HG03460 (cell line): ENCODE measurements at regions not wholly inside any gene's neighbourhood (a gene's known extent, or its start where the extent isn't known, plus 50 kb on each side); places are given as distances from the start of the nearest gene placed in this dataset.

Experiments
- ATAC-seq: cut with Tn5 transposase; IDR thresholded peaks from one replicate; pipeline ENCODE4 v1.9.1; 2021; ENCODE audit not compliant: unreplicated experiment

DNA sequence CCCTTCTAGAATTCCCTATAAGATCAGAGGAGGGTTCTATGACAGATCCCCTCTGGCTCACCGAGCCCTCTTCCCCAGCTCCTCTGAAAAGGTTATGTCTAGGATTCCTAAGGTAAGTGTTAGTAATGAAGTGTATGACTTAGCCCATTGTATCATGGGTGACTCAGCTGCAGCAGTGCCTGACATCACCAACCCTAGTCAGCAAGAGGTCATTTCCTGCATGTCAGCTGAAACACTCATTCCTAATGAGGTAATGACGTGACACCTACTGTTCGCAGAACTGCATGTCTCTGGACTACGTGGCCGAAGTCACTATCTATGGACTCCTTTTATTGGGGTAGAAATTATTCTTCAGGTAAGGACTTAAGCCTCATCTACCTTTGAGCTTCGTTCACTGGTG is 196.1 kb upstream of the MYT1L start:
- ATAC-seq, result no peak

DNA sequence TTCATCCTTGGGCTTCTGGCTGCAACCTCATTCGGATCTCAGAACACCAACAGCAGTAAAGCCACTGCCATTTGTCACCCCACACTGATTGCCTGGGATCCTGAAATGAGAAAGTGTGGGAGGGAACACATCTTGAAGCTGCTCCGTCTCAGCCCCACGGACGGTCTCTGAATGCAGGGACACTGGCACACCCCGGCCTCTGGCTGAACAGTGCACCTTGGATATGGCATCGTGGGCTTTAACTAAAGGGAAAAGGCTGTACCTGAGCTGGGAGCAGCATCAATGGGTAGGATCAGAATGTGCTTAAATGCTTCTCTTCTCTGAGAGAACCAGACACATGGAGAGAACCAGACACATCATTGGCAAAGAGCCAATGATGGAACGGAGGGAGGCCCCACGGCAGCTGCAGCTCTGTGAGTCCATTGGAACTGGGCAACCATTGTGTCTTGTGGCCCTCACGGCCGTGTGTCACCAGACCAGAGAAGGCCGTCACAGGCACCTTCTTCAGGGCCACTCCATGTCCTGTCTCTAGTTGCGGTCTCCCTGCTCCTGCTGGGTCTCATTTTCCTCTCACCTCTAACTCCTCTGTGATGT is 193.4 kb upstream of the MYT1L start:
- ATAC-seq, result no peak

DNA sequence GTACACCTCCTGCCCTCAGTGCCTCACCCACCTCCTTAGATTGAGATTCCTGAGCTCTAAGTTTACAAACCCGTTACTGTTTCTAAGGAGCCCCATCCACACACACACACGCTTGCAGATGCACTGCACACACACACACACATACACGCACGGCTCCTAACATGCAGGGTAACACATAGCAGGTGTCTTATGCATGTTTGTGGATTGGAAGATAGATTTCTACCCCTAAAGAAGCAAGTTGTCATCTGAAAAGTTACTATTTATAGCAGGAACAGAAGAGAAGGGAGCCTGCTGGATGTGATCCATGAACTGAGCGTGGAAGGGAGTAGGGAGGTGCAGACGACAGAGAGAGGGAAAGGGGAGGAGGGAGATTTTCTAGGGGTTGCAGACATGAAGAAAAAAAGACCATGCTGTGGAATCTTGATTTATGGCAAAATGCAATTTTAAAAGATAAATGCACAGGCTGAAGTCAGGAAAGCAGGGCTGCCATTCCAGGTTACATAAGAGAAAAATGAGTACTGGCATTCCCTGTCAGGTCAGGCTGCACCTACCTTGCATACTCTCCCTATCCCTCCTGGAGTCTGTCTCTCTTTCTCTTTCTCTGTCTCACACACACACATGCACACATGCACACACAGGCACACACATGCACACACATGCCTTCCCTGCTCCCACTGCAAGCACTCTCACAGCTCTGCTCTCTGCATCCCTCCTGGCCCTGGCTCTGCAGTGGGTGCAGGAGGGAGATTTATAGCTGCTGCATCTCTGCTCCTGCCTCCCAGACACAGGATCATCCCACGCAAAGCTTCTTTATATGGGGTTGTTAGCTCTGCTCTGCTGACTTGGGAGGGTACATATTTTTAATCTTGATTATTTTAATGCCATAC is 192.6 kb upstream of the MYT1L start:
- ATAC-seq, result no peak

- no peak for ATAC-seq
Observed at GRCh38 chr2:2520401-2520811, 189.3 kb upstream of the MYT1L start.

DNA sequence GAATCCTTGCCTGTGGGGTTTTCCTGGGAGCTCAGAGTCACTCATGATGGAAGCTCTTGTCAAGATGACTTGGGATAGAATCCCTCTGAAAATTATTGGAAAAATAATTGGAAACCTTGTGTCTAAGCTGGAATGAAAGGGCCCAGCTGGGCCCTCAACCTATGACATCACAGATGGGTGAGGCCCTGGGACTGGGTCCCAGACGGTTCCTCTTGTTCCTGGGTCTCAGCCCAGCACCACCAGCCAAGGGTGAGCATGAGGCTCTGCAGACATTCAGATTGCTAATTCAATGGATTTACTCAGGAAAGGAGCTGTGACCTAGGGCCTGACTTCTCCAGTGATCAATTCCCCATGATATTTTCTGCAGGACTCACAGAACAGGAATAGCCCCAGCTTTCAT is 188.3 kb upstream of the MYT1L start:
- no peak for ATAC-seq

DNA sequence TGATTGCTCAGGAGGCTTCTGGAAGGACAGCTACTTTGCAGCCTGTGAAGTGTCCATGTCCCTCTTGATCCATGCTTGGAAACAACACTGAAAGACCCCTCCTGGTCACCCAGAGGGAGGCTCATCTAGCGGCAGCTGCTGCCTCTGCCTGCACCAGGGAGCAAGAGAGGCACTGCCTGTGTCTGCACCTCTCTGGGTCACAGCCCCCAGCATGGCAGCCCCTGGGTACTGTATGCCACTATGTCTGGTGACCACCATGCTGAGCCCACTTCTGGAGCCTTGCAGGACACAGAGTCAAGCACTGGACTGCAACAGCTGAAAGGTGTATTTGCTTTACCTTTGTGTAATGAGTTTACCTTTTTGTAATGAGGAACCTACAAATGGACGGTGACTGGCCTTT is 186.3 kb upstream of the MYT1L start:
- no peak for ATAC-seq

DNA sequence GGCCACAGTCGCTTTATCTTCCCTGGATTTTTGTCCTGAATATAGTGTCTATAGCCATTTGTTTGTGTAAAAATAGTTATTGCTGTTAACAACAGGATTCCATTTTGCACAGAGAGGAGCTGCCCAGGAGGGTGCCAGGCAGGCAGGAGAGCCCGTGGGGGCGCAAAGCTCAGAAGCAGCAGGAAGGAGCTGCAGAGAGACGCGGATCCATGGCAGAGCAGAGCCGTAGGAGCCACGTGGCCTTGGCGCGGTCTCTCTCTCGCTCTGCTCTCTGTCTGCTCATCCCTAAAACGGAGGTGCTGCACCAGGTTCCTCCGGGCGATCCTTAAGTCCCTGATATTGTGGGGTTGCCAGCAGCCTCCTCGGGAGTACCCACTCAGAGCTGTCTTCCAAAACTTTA is 185.3 kb upstream of the MYT1L start:
- ATAC-seq, result no peak

- ATAC-seq, result no peak
Observed at GRCh38 chr2:2512931-2513330, 181.9 kb upstream of the MYT1L start.

GRCh38 chr2:2507417-2507997 is 176.4 kb upstream of the MYT1L start:
- no peak for ATAC-seq

DNA sequence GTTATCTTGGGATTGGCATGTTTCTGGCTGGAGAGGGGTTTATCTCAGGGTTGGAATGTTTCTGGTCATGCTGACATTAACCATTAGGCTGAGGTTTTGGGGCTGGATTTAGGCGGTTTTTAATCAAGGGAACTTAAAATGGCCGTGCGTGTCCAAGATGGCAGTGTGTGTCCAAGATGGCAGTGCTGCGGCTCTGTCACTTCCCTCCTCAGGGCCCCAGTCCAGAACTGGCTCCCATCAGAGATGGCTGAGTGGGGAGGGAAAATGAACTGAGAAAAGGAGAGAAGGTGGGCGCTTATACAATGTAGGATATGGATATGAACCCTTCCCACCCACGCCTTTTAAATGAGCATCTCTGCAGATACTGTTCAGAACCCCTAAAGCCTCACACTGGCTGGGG is 175.5 kb upstream of the MYT1L start:
- no peak for ATAC-seq

DNA sequence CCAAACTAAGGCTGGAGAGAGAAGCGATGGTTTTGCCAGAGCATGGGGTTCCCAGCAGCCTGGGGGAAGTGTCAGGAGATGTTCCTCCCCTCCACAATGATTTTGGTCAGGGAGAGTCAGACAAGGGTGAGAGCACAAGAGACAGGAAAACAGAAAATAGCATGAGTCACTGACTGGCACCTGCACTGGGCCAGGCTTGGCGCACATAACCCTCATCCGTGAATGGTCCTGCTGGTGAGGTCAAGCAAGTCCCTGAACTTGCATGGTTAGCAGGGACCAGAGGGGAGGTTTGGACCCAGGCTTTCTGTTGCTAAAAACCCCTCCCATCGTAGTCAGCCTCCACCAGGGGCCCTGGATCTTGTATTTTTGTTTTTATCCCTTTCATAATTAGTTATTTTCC is 174.5 kb upstream of the MYT1L start:
- ATAC-seq, result no peak

DNA sequence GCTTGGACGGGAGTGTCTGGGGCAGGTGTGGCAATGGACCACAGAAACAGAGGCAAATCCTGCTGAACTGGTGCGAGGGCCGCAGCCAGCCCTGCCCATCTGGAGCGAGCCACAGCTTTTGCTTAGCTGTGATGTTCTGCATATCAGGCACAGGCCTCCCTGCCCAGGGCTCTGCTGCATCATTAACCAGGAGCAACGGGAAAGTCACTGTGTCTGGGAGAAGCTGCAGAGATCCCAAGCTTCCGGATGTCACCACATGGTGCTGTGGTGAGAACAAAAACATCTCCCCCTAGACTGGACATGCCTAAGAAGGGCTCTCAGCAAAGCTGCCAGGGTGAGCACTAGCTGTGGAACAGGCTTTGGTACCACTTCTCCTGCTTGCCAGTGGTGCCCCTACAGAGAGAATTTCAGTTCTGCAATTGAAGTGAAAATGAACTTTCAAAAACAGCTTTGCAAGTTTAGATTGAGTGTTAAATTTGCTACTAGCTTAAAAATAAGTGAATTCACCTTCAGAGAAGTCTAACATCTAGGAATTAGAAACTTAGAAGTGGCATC is 172.9 kb upstream of the MYT1L start:
- no peak for ATAC-seq

GRCh38 chr2:2502201-2502549 is 171.1 kb upstream of the MYT1L start:
- ATAC-seq, result no peak

DNA sequence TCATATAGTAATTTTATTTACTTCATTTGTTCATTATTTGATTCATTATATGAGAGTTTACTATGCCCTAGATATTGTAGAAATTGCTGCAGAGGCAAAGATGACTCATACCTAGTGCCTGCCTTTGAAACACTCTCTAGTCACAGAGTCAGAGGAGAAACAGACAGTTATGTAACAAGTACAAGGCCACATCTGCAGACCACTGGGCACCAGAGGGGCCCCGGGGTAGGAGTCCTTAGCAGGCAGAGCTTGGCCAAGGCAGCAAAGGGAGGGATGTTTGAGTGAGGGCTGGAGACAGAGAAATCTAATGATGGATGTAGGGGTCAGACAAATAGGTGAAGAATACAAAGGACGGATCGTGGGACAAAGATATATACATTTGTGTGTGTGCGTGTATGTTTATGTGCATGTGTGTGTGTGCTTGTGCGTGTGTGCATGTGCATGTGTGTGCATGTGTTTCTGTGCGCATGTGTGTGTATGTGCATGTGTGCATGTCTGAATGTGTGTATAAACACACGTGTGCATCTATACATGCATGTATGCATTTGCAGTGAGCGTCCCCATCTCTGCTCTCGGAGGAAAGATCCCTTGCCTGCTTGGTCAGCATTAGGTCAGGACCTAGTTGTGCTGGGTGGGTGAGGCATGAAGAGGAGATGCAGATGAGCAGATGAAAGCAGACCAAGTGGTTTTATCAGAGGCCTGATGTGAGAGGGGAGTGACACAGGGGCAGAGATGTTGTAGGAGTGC is 170.6 kb upstream of the MYT1L start:
- no peak for ATAC-seq

DNA sequence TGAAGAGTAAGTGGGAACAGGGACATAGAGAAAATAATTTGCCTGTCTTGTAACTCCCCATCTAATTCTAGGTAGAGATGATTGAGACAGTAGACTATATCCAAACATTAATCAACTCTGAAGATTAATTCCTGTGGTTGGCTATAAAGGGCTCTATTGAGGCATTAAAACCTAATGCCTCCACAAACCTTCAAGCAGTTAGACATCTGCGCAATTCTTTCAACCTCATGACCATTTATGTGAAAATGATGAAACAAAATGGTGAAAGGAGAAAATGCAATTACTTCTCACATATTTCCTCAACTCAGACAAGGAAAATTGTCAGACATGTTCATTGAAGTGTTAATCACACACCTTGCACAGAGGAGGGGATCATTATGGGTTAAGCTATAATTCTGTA is 164.5 kb upstream of the MYT1L start:
- no peak for ATAC-seq

DNA sequence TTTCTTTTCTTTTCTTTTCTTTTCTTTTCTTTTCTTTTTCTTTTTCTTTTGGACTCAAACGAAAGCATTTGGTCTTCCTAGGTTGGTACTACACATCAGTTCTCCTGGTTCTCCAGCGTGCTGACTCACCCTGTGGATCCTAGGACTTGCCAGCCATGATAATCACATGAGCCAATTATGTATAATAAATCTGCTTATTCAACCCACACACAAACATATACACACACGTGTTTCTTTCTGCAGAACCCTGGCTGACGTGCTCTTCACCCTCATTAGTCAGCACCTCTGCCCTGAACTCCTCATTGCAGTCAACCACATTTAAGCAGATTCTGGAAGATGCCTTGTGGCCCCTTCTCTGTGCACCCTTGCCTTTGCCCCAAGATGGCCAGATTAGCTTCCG is 162.4 kb upstream of the MYT1L start:
- ATAC-seq, result no peak

GRCh38 chr2:2492800-2493199 is 161.7 kb upstream of the MYT1L start:
- no peak for ATAC-seq

- no peak for ATAC-seq
Observed at GRCh38 chr2:2491964-2492363, 160.9 kb upstream of the MYT1L start.

GRCh38 chr2:2484301-2484700 is 153.2 kb upstream of the MYT1L start:
- ATAC-seq, result no peak

GRCh38 chr2:2482851-2483250 is 151.8 kb upstream of the MYT1L start:
- ATAC-seq, result no peak

DNA sequence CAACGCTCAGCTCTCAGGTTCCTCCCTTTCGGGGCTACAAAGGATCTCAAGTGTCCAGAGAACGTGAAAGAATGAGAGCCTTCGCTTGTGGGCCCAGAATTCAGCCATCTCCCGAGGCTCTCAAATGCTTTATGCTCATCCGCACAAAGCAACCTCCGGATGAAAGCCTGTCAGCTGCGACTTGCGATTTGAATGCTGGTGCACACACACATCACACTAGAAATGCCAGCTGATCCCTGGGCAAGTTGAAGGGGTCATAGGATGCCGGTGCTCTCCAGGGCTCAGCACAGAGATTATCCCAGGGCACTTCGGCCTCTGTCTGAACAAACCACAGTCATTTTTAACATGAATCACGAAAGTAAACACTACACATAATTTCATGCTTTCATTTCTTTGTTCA is 141.8 kb upstream of the MYT1L start:
- ATAC-seq, result no peak
